Activated naive CD8-positive, alpha-beta T cell treated with anti-CD3 and anti-CD28 coated beads, Interleukin-2, amount 10 ng/mL, durations not matched to agents 7 days and 5 days (primary cell): ENCODE measurements at regions not wholly inside any gene's neighbourhood (a gene's known extent, or its start where the extent isn't known, plus 50 kb on each side); places are given as distances from the start of the nearest gene placed in this dataset.
"Not testable (repeated sequence)": the region's sequence is repeated elsewhere in the genome, so short reads cannot be mapped to it uniquely, and the experiment has no call there.

ENCODE experiments used
- ATAC-seq: fragments of 150-1000 bp; cut with Tn5 transposase; one replicate; pipeline ENCODE4 v1.10.0; 2021; ENCODE audit warnings: low read depth, moderate library complexity
- POLR2A ChIA-PET: fragments of 350-600 bp; sonication (Branson Sonifier 250); formaldehyde crosslinking; loops from one replicate; lab custom pipeline; 2021; ENCODE audit warnings: antibody characterized with exemption; lab: Charles Lee
- DNase-seq: peaks from one replicate; pipeline ENCODE4 v3.0.0; 2021
- H3K27ac Mint-ChIP-seq: one replicate; pipeline ENCODE4 v1.8.0; 2022; ENCODE audit warnings: mild to moderate bottlenecking, mixed read lengths
- H3K27me3 Mint-ChIP-seq: one replicate; pipeline ENCODE4 v1.8.0; 2022; ENCODE audit warnings: mild to moderate bottlenecking, moderate library complexity, mixed read lengths
- H3K36me3 Mint-ChIP-seq: one replicate; pipeline ENCODE4 v1.8.0; 2021; ENCODE audit warnings: mild to moderate bottlenecking, mixed read lengths
- H3K4me1 Mint-ChIP-seq: one replicate; pipeline ENCODE4 v1.8.0; 2021; ENCODE audit warnings: mixed read lengths
- H3K4me3 Mint-ChIP-seq: one replicate; pipeline ENCODE4 v1.8.0; 2022; ENCODE audit warnings: mild to moderate bottlenecking, moderate library complexity, mixed read lengths
- H3K9me3 Mint-ChIP-seq: one replicate; pipeline ENCODE4 v1.8.0; 2021; ENCODE audit warnings: mixed read lengths

DNA sequence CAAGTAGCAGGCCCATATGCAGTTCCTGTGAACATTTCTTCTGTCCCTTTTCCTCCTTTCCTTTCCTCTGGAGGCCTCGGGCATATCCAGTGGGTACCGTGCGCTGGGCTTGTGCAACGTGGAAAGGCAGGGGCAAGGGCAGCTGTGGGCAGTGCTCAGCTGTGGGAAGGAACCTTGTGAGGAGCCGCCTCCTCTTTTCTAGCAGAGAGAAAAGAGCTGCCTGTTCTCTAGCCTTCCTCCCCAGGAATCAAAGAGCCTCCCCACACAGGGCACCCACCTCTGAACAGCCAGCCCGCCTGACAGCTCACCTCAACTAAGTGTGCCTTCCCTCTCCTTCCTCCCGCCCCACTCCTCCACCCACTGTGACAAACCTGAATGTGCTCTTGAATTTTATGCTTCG, 143.3 kb upstream of the HDDC2 start:
- Mint-ChIP-seq H3K4me3 (no peak overlapping the region), H3K4me1 (no peaks in the 10 kb centered on the region), H3K9me3 (no peaks in the 10 kb centered on the region), H3K27ac (no peak overlapping the region), H3K36me3 (no peaks in the 10 kb centered on the region), H3K27me3 (peaks cover 7% of the 10 kb centered on the region)
- DNase-seq = no peak
- no peak for ATAC-seq
- POLR2A ChIA-PET = no interaction called here

- Mint-ChIP-seq H3K4me3 (no peak overlapping the region), H3K27me3 (peaks cover 7% of the 10 kb centered on the region)
Measured at GRCh38 chr6:125446011-125446410, 144.2 kb upstream of the HDDC2 start.

DNA sequence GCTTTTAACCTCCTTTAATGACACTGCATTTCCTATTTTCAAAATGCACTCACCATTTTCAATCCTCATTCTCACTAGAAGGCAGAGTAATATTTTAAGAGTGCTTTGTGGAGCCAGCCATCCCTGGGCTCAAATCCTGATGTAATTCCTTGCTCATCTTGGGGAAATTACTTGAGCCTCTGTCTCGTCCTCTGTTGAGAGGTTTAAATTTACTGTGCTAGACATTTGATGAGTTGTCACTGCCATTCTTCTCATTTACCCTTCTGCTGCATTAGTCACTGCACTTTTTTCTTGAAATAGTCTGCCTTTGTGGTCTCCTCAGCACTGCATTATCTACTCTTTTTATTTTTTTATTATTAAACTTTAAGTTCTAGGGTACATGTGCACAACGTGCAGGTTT, 150.0 kb upstream of the HDDC2 start:
- Mint-ChIP-seq H3K4me1 (no peaks in the 10 kb centered on the region), H3K36me3 (no peaks in the 10 kb centered on the region), H3K27ac (no peak overlapping the region), H3K4me3 (no peak overlapping the region), H3K9me3 (peaks cover 5% of the 10 kb centered on the region), H3K27me3 (peaks cover 2% of the 10 kb centered on the region)
- no peak for ATAC-seq
- DNase-seq = no peak
- POLR2A ChIA-PET = no interaction called here

More at GRCh38 chr6:125446011-125446410, 144.2 kb upstream of the HDDC2 start:
- no peaks in the 10 kb centered on the region for H3K36me3 Mint-ChIP-seq
- no peaks in the 10 kb centered on the region for H3K4me1 Mint-ChIP-seq
- no peak for ATAC-seq
- H3K27ac Mint-ChIP-seq = no peak overlapping the region
- POLR2A ChIA-PET = no interaction called here
- no peaks in the 10 kb centered on the region for H3K9me3 Mint-ChIP-seq
- no peak for DNase-seq

- no peak overlapping the region for H3K4me3 Mint-ChIP-seq
- peaks cover 7% of the 10 kb centered on the region for H3K9me3 Mint-ChIP-seq
- no peaks in the 10 kb centered on the region for H3K27me3 Mint-ChIP-seq
- DNase-seq (no peak), ATAC-seq (no peak)
- H3K36me3 Mint-ChIP-seq = no peaks in the 10 kb centered on the region
- H3K27ac Mint-ChIP-seq = no peak overlapping the region
- POLR2A ChIA-PET = no interaction called here
- H3K4me1 Mint-ChIP-seq = no peaks in the 10 kb centered on the region
Measured at GRCh38 chr6:125453516-125453915, 151.7 kb upstream of the HDDC2 start.

- Mint-ChIP-seq H3K36me3 (no peaks in the 10 kb centered on the region), H3K4me3 (no peak overlapping the region), H3K27ac (no peak overlapping the region), H3K9me3 (peaks cover 7% of the 10 kb centered on the region), H3K27me3 (no peaks in the 10 kb centered on the region), H3K4me1 (no peaks in the 10 kb centered on the region)
- no peak for DNase-seq
- POLR2A ChIA-PET = no interaction called here
- ATAC-seq = no peak
Measured at GRCh38 chr6:125454351-125454750, 152.6 kb upstream of the HDDC2 start.

DNA sequence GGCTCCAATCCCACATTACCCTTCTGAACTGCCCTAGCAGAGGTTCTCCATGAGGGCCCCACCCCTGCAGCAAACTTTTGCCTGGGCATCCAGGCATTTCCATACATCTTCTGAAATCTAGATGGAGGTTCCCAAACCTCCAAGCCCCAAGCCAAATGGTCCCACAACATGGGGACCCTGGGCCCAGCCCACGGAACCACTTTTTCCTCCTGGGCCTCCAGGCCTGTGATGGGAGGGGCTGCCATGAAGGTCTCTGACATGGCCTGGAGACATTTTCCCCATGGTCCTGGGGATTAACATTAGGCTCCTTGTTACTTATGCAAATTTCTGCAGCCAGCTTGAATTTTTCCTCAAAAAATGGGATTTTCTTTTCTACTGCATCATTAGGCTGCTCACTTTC, 156.7 kb upstream of the HDDC2 start:
- H3K9me3 Mint-ChIP-seq, H3K36me3 Mint-ChIP-seq, POLR2A ChIA-PET, H3K27ac Mint-ChIP-seq, DNase-seq, H3K27me3 Mint-ChIP-seq, ATAC-seq, H3K4me1 Mint-ChIP-seq, H3K4me3 Mint-ChIP-seq: not testable (repeated sequence)

DNA sequence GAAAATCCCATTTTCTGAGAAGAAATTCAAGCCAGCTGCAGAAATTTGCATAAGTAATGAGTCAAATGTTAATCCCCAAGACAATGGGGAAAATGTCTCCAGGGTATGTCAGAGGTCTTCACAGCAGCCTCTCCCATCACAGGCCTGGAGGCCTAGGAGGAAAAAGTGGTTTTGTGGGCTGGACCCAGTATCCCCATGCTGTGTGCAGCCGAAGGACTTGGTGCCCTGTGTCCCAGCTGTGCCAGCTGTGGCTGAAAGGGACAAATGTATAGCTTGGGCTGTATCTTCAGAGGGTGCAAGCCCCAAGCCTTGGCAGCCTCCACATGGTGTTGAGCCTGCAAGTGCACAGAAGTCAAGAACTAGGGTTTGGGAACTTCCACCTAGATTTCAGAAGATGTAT, 163.6 kb upstream of the HDDC2 start:
- H3K36me3 Mint-ChIP-seq, H3K27ac Mint-ChIP-seq, POLR2A ChIA-PET: not testable (repeated sequence)

DNA sequence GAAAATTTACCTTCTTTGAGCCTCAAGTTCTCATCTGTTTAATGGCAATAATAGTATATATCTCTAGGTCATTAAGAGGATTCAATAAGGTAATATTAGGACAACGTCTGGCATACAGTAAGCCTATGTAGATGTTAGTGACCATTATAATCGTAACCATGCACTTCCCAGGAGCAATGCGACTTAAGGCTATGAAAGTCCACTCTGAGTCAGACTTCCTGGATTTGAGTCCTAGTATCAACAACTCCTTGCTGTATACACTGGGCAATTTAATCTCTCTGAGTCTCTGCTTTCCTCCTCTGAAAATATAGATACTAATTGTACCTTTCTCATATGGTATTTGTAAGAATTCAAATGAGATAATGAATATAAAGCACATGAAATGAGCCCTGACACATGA, 168.1 kb upstream of the HDDC2 start:
- peaks cover 3% of the 10 kb centered on the region for H3K27me3 Mint-ChIP-seq
- H3K4me3 Mint-ChIP-seq = no peak overlapping the region
- POLR2A ChIA-PET = no interaction called here
- no peak for ATAC-seq
- no peaks in the 10 kb centered on the region for H3K4me1 Mint-ChIP-seq
- no peak for DNase-seq
- no peak overlapping the region for H3K27ac Mint-ChIP-seq
- no peaks in the 10 kb centered on the region for H3K36me3 Mint-ChIP-seq
- H3K9me3 Mint-ChIP-seq = peaks cover 6% of the 10 kb centered on the region

More for the DNA sequence above, 163.6 kb upstream of the HDDC2 start:
- H3K27me3 Mint-ChIP-seq, H3K4me3 Mint-ChIP-seq, DNase-seq, ATAC-seq, H3K4me1 Mint-ChIP-seq: not testable (repeated sequence)
- H3K9me3 Mint-ChIP-seq = peaks cover 11% of the 10 kb centered on the region

DNA sequence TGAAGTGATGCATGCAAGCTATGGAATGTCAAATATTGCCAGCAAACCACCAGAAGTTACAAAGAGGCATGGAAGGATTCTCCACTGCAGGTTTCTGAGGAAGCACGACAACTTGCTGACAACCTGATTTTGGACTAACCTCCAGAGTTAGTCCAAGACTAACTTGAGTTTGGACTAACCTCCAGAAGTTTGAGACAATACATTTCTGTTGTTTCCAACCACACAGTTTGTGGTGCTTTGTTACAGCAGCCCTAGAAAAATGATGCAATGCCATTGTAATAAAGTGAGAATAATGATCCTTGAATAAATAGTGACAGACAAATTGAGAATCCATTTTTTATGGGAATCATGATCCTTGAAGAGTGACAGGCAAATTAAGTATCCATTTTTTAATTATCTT, 169.9 kb upstream of the HDDC2 start:
- H3K9me3 Mint-ChIP-seq = no peaks in the 10 kb centered on the region
- POLR2A ChIA-PET = no interaction called here
- no peaks in the 10 kb centered on the region for H3K4me1 Mint-ChIP-seq
- DNase-seq (no peak), ATAC-seq (no peak)
- peaks cover 6% of the 10 kb centered on the region for H3K27me3 Mint-ChIP-seq
- no peak overlapping the region for H3K4me3 Mint-ChIP-seq
- no peak overlapping the region for H3K27ac Mint-ChIP-seq
- no peaks in the 10 kb centered on the region for H3K36me3 Mint-ChIP-seq

GRCh38 chr6:125474061-125474460, 172.3 kb upstream of the HDDC2 start:
- no peaks in the 10 kb centered on the region for H3K4me1 Mint-ChIP-seq
- H3K9me3 Mint-ChIP-seq = no peaks in the 10 kb centered on the region

DNA sequence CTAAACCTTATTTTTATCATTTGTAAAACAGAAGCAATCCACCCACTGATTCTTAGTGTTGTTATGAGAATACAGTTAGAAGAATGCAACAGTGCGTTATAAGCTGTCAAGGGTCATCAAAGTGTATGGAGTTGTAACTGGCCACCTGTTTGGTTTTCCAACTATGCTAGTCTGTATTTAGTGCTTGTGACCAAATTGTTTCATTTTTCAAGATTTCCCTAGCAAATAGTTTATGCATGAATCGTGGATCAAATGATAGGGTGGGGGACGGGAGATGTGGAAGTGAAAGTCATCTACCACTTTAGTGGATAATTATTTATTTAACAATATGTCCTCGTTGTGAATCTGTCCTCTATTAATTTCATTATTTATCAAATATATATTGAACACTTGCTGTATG, 175.4 kb upstream of the HDDC2 start:
- Mint-ChIP-seq H3K36me3 (no peaks in the 10 kb centered on the region), H3K4me3 (no peak overlapping the region), H3K27me3 (peaks cover 7% of the 10 kb centered on the region), H3K4me1 (no peaks in the 10 kb centered on the region), H3K27ac (no peak overlapping the region), H3K9me3 (no peaks in the 10 kb centered on the region)
- DNase-seq (no peak), ATAC-seq (no peak)
- POLR2A ChIA-PET = no interaction called here

More at GRCh38 chr6:125474061-125474460, 172.3 kb upstream of the HDDC2 start:
- Mint-ChIP-seq H3K27me3 (peaks cover 6% of the 10 kb centered on the region), H3K27ac (no peak overlapping the region), H3K36me3 (no peaks in the 10 kb centered on the region), H3K4me3 (no peak overlapping the region)
- ATAC-seq = no peak
- no peak for DNase-seq
- POLR2A ChIA-PET = no interaction called here

GRCh38 chr6:125477844-125478243, 176.1 kb upstream of the HDDC2 start:
- POLR2A ChIA-PET = no interaction called here
- H3K4me1 Mint-ChIP-seq = no peaks in the 10 kb centered on the region
- DNase-seq = no peak
- H3K36me3 Mint-ChIP-seq = no peaks in the 10 kb centered on the region
- H3K27me3 Mint-ChIP-seq = peaks cover 7% of the 10 kb centered on the region
- H3K4me3 Mint-ChIP-seq = no peak overlapping the region
- H3K27ac Mint-ChIP-seq = no peak overlapping the region
- H3K9me3 Mint-ChIP-seq = no peaks in the 10 kb centered on the region
- no peak for ATAC-seq

DNA sequence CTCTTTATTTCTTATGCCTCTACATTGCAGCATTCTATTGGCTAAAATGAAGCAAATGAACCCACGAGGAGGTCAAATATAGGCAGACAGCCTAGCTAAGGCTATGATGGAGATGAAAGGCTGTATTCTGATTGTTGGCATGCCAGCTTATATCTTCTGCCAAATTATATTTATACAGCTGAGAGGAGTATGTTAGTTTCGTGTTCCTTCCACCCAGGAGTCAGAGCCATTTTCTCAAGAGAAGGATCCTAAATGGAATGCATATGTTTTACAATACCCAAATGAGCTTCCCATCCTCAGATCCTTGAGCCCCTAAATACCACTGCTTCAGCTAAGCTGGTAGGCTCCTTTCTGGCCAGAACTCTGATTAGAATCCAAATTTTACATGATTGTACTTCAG, 178.4 kb upstream of the HDDC2 start:
- Mint-ChIP-seq H3K27ac (no peak overlapping the region), H3K4me3 (no peak overlapping the region), H3K9me3 (no peaks in the 10 kb centered on the region), H3K36me3 (no peaks in the 10 kb centered on the region), H3K27me3 (peaks cover 7% of the 10 kb centered on the region), H3K4me1 (no peaks in the 10 kb centered on the region)
- no peak for DNase-seq
- POLR2A ChIA-PET = no interaction called here
- ATAC-seq = no peak

GRCh38 chr6:125480571-125480970, 178.8 kb upstream of the HDDC2 start:
- Mint-ChIP-seq H3K27ac (no peak overlapping the region), H3K36me3 (no peaks in the 10 kb centered on the region), H3K27me3 (peaks cover 6% of the 10 kb centered on the region), H3K9me3 (no peaks in the 10 kb centered on the region), H3K4me3 (no peak overlapping the region), H3K4me1 (no peaks in the 10 kb centered on the region)
- DNase-seq (no peak), ATAC-seq (no peak)
- POLR2A ChIA-PET = no interaction called here

GRCh38 chr6:125481056-125481455, 179.3 kb upstream of the HDDC2 start:
- Mint-ChIP-seq H3K4me1 (no peaks in the 10 kb centered on the region), H3K27ac (no peak overlapping the region), H3K9me3 (no peaks in the 10 kb centered on the region), H3K27me3 (peaks cover 4% of the 10 kb centered on the region), H3K4me3 (no peak overlapping the region), H3K36me3 (no peaks in the 10 kb centered on the region)
- no peak for ATAC-seq
- POLR2A ChIA-PET = no interaction called here
- DNase-seq = no peak
